ENCODE measurements at regions not wholly inside any gene's neighbourhood (a gene's known extent, or its start where the extent isn't known, plus 50 kb on each side); places are given as distances from the start of the nearest gene placed in this dataset.

GRCh38 chr9:87180841-87181240 is 233.5 kb upstream of the GAS1 start:
- TF ChIP-seq CTCF (IDR thresholded peaks at IDR 0.05) (no peak), POLR2A (IDR thresholded peaks at IDR 0.05) (no peak)
